Mesenchymal stem cell (in vitro differentiated cells and primary cell): ENCODE measurements at regions not wholly inside any gene's neighbourhood (a gene's known extent, or its start where the extent isn't known, plus 50 kb on each side); places are given as distances from the start of the nearest gene placed in this dataset.

Source experiments
- DNase-seq: peaks from one replicate; pipeline ENCODE4 v3.0.0-alpha.2; 2013
- H2AFZ ChIP-seq: one replicate; pipeline ENCODE4 v1.6.1; 2013; ENCODE audit warnings: low read depth, mild to moderate bottlenecking, control low read depth, inconsistent platforms, low read length, moderate library complexity
- H2AK5ac ChIP-seq: 2 replicates; pipeline ENCODE4 v1.6.1; 2013; ENCODE audit warnings: low read length, moderate library complexity, mild to moderate bottlenecking, inconsistent platforms; ENCODE audit not compliant: severe bottlenecking
- H2BK120ac ChIP-seq: one replicate; pipeline ENCODE4 v1.6.1; 2013; ENCODE audit warnings: low read depth, mild to moderate bottlenecking, inconsistent platforms, low read length, moderate library complexity
- H2BK12ac ChIP-seq, 2 experiments: one replicate each; pipeline ENCODE4 v1.6.1; 2013; ENCODE audit warnings: inconsistent platforms in 2 of 2, low read length in 2 of 2, mild to moderate bottlenecking in 2 of 2, moderate library complexity in 2 of 2, control low read depth in 1 of 2
- H2BK15ac ChIP-seq: one replicate; pipeline ENCODE4 v1.6.1; 2013; ENCODE audit warnings: mild to moderate bottlenecking, low read depth, inconsistent platforms; ENCODE audit not compliant: poor library complexity, severe bottlenecking
- H2BK5ac ChIP-seq: 2 replicates; pipeline ENCODE4 v1.6.1; 2013; ENCODE audit warnings: low read depth, mild to moderate bottlenecking, low read length, control low read depth, inconsistent platforms; ENCODE audit not compliant: poor library complexity, severe bottlenecking
- H3K14ac ChIP-seq, 2 experiments: one replicate each; pipeline ENCODE4 v1.6.1; 2013; ENCODE audit warnings: inconsistent platforms in 2 of 2, low read length in 2 of 2, control low read depth in 1 of 2, mild to moderate bottlenecking in 1 of 2, moderate library complexity in 1 of 2
- H3K18ac ChIP-seq, 2 experiments: one replicate each; pipeline ENCODE4 v1.6.1; 2013; ENCODE audit warnings: inconsistent platforms in 2 of 2, low read length in 2 of 2, control low read depth in 1 of 2, low read depth in 1 of 2, mild to moderate bottlenecking in 1 of 2
- H3K23ac ChIP-seq, 2 experiments: one replicate each; pipeline ENCODE4 v1.6.1; 2013; ENCODE audit warnings: inconsistent platforms in 2 of 2, low read length in 2 of 2, mild to moderate bottlenecking in 2 of 2, moderate library complexity in 2 of 2, control low read depth in 1 of 2
- H3K27ac ChIP-seq: 2 replicates; pipeline ENCODE4 v1.5.1; 2013; ENCODE audit warnings: mild to moderate bottlenecking, moderate library complexity, low read length, control low read depth, inconsistent platforms; ENCODE audit not compliant: poor library complexity, severe bottlenecking
- H3K27me3 ChIP-seq, 2 experiments: 2 replicates each; pipeline versions ENCODE4 v1.6.1 to v1.7.0; 2013; ENCODE audit warnings: low read length in 2 of 2, mild to moderate bottlenecking in 2 of 2, moderate library complexity in 2 of 2, control low read depth in 1 of 2, inconsistent platforms in 1 of 2; ENCODE audit not compliant: control insufficient read depth in 1 of 2, insufficient read depth in 1 of 2
- H3K36me3 ChIP-seq, 2 experiments: 2 replicates each; pipeline versions ENCODE4 v1.6.1 to v1.7.0; 2013; ENCODE audit warnings: low read length in 2 of 2, control low read depth in 1 of 2, inconsistent platforms in 1 of 2, low read depth in 1 of 2, mild to moderate bottlenecking in 1 of 2; ENCODE audit not compliant: insufficient read depth in 2 of 2, control insufficient read depth in 1 of 2
- H3K4ac ChIP-seq, 2 experiments: one replicate each; pipeline ENCODE4 v1.6.1; 2013; ENCODE audit warnings: inconsistent platforms in 2 of 2, low read length in 2 of 2, mild to moderate bottlenecking in 2 of 2, moderate library complexity in 2 of 2, control low read depth in 1 of 2, low read depth in 1 of 2
- H3K4me1 ChIP-seq: 2 replicates; pipeline ENCODE4 v1.6.1; 2013; ENCODE audit warnings: low read depth, low read length, control low read depth; ENCODE audit not compliant: control insufficient read depth, insufficient read depth
- H3K4me2 ChIP-seq: 2 replicates; pipeline ENCODE4 v1.6.1; 2013; ENCODE audit warnings: low read length, mild to moderate bottlenecking, inconsistent platforms; ENCODE audit not compliant: poor library complexity, severe bottlenecking
- H3K4me3 ChIP-seq, 2 experiments: 2 replicates each; pipeline versions ENCODE4 v1.5.1 to v1.7.0; 2013; ENCODE audit warnings: low read length in 2 of 2, mild to moderate bottlenecking in 2 of 2, control low read depth in 1 of 2, low read depth in 1 of 2; ENCODE audit not compliant: insufficient read depth in 1 of 2
- H3K79me1 ChIP-seq: replicated peaks from 2 replicates; pipeline ENCODE4 v1.6.1; 2013; ENCODE audit warnings: mild to moderate bottlenecking, control low read depth, low read length, inconsistent platforms; ENCODE audit not compliant: poor library complexity, severe bottlenecking
- H3K9ac ChIP-seq: 2 replicates; pipeline ENCODE4 v1.7.0; 2013; ENCODE audit warnings: mild to moderate bottlenecking, low read length, moderate library complexity
- H3K9me3 ChIP-seq: 2 replicates; pipeline ENCODE4 v1.7.0; 2013; ENCODE audit warnings: mild to moderate bottlenecking, low read length; ENCODE audit not compliant: control insufficient read depth
- H4K8ac ChIP-seq: one replicate; pipeline ENCODE4 v1.6.1; 2013; ENCODE audit warnings: inconsistent platforms, mild to moderate bottlenecking, low read length, moderate library complexity
- H4K91ac ChIP-seq: one replicate; pipeline ENCODE4 v1.6.1; 2013; ENCODE audit warnings: mild to moderate bottlenecking, low read length, inconsistent platforms
- WGBS: methylation state at CpG from one replicate; pipeline ENCODE4 v1.1.7; 2013; ENCODE audit warnings: mixed read lengths; 5-methylcytosine and 5-hydroxymethylcytosine counted together

GRCh38 chr7:111660478-111660877 is 98.2 kb upstream of the IMMP2L start:
- 77% methylated on average over 1 of the region's 1 CpG for WGBS
- H3K27me3 ChIP-seq: peaks cover 0 to 4% of the 10 kb centered on the region in 2 experiments
- H3K9ac ChIP-seq: no peak overlapping the region
- no peaks in the 10 kb centered on the region for H3K36me3 ChIP-seq
- H3K27ac ChIP-seq: no peak overlapping the region
- no peak overlapping the region for H2BK12ac ChIP-seq
- H4K8ac ChIP-seq: no peak overlapping the region
- H3K18ac ChIP-seq: no peak overlapping the region
- H2BK5ac ChIP-seq: no peak overlapping the region
- no peak overlapping the region for H2BK15ac ChIP-seq
- no peak for DNase-seq
- no peak overlapping the region for H2AK5ac ChIP-seq
- H3K9me3 ChIP-seq: no peaks in the 10 kb centered on the region
- H4K91ac ChIP-seq: no peak overlapping the region
- H3K14ac ChIP-seq: no peak overlapping the region
- H2AFZ ChIP-seq: no peak overlapping the region
- no peaks in the 10 kb centered on the region for H3K4me1 ChIP-seq
- H3K4me3 ChIP-seq: no peak overlapping the region
- H2BK120ac ChIP-seq: no peak overlapping the region
- H3K79me1 ChIP-seq: no peaks in the 10 kb centered on the region
- no peak overlapping the region for H3K4me2 ChIP-seq
- H3K4ac ChIP-seq: no peak overlapping the region
- H3K23ac ChIP-seq: no peak overlapping the region

- no peaks in the 10 kb centered on the region for H3K4me1 ChIP-seq
- no peak overlapping the region for H3K9ac ChIP-seq
- H3K4me3 ChIP-seq: no peak overlapping the region
- no peak overlapping the region for H2AK5ac ChIP-seq
- no peak overlapping the region for H2BK120ac ChIP-seq
- no peak overlapping the region for H2BK12ac ChIP-seq
- no peak overlapping the region for H2AFZ ChIP-seq
- H3K79me1 ChIP-seq: no peaks in the 10 kb centered on the region
- no peak overlapping the region for H3K4me2 ChIP-seq
- H2BK15ac ChIP-seq: no peak overlapping the region
- H3K27ac ChIP-seq: no peak overlapping the region
- H3K9me3 ChIP-seq: no peaks in the 10 kb centered on the region
- no peak overlapping the region for H4K8ac ChIP-seq
- H3K18ac ChIP-seq: no peak overlapping the region
- WGBS: 43% methylated on average over 1 of the region's 1 CpG
- H3K23ac ChIP-seq: no peak overlapping the region
- H3K36me3 ChIP-seq: no peaks in the 10 kb centered on the region
- H4K91ac ChIP-seq: no peak overlapping the region
- H3K4ac ChIP-seq: no peak overlapping the region
- H3K27me3 ChIP-seq: no peaks in the 10 kb centered on the region
- no peak overlapping the region for H2BK5ac ChIP-seq
- DNase-seq: no peak
- no peak overlapping the region for H3K14ac ChIP-seq
Observed at GRCh38 chr7:111658546-111658945, 96.3 kb upstream of the IMMP2L start.

GRCh38 chr7:111657018-111657417 is 94.7 kb upstream of the IMMP2L start:
- Histone ChIP-seq H3K4me3 (no peak overlapping the region), H3K4me1 (no peaks in the 10 kb centered on the region), H3K23ac (no peak overlapping the region), H2BK5ac (no peak overlapping the region), H3K79me1 (no peaks in the 10 kb centered on the region), H4K8ac (no peak overlapping the region), H2BK12ac (no peak overlapping the region), H2BK120ac (no peak overlapping the region), H3K14ac (no peak overlapping the region), H3K9me3 (no peaks in the 10 kb centered on the region), H3K9ac (no peak overlapping the region), H3K18ac (no peak overlapping the region), H3K4ac (no peak overlapping the region), H4K91ac (no peak overlapping the region), H3K4me2 (no peak overlapping the region), H2AFZ (no peak overlapping the region), H3K36me3 (no peaks in the 10 kb centered on the region), H2BK15ac (no peak overlapping the region), H3K27me3 (no peaks in the 10 kb centered on the region), H3K27ac (no peak overlapping the region), H2AK5ac (no peak overlapping the region)
- WGBS: 82% methylated on average over 2 of the region's 3 CpGs
- no peak for DNase-seq

GRCh38 chr7:111654343-111654742 is 92.1 kb upstream of the IMMP2L start:
- Histone ChIP-seq H3K27me3 (no peaks in the 10 kb centered on the region), H3K36me3 (no peaks in the 10 kb centered on the region), H3K9ac (no peak overlapping the region), H4K91ac (no peak overlapping the region), H3K23ac (no peak overlapping the region), H3K4me2 (no peak overlapping the region), H2BK5ac (no peak overlapping the region), H2BK12ac (no peak overlapping the region), H3K4ac (no peak overlapping the region), H3K4me1 (no peaks in the 10 kb centered on the region), H2AFZ (no peak overlapping the region), H3K79me1 (no peaks in the 10 kb centered on the region), H3K9me3 (no peaks in the 10 kb centered on the region), H3K14ac (no peak overlapping the region), H3K18ac (no peak overlapping the region), H3K27ac (no peak overlapping the region), H2BK15ac (no peak overlapping the region), H2AK5ac (no peak overlapping the region), H4K8ac (no peak overlapping the region), H3K4me3 (no peak overlapping the region), H2BK120ac (no peak overlapping the region)
- WGBS: 70% methylated on average over 5 of the region's 6 CpGs
- DNase-seq: no peak
